ENCODE measurements at regions not wholly inside any gene's neighbourhood (a gene's known extent, or its start where the extent isn't known, plus 50 kb on each side); places are given as distances from the start of the nearest gene placed in this dataset.
"Not testable (repeated sequence)": the region's sequence is repeated elsewhere in the genome, so short reads cannot be mapped to it uniquely, and the experiment has no call there.

DNA sequence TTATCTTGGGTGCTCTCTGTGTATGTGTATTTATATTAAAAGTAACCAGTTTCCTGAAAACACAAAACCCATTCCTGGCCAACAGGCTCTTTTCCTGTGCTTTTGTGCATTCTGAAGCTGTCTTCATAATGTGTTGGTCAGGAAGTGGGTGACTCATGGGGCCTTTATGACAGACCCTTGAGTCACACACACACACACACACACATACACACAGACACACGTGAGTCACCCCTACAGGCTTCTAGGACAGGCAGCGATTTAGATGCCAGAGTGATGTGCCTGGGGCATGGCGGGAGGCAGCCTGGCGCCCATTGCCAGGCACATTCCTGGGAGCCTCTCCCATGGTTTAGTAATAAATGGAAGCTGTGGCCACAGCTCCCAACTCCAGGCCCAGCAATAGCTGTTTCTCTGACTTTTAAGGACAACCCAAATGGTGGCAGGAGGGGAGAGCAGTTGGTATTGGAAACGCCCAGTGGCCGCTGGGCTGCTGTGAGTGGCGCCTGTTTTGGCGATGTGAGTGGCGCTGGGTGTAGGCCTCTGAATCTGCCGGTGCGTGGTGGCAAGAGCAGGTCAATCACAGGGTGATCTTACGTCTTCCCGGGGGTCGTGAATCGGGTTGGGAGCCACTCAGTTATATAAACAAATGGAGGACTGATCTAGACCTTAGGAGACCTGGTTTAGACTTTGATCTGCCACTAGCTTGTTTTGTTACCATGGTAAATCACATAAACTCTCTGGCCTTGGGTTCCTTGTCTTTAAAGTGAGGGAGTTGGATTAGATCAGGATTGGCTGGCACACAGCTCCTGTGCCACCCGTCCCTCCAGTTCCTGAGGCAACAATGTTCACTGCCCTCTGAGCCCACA, 150.7 kb upstream of the DLX2 start:
- DNase-seq (ENCODE audit: low read depth in 3 of 3, low spot score in 1 of 3) = peak; percentile 15 to 36 (median 30)

DNA sequence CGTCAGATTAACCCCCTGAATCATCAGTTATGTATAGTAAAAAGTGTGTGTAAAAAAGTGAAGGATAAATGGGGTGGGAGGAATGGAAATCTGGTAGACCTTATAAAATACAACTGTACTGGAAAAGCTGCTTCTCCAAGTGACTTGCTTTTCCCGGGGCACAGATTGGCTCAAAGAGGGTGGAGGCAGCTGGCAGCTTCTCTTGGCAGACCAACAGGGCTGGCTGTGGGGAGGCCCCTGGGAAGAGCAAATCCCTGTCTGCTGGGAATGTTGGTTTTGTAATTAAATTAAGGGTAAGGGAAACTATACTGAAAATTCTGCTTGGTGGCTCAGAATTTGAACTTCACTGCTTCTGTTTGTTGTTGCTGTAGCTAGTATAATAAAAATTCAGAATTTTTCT, 154.2 kb upstream of the DLX2 start:
- DNase-seq (ENCODE audit: low read depth in 3 of 3, low spot score in 1 of 3) = no peak

DNA sequence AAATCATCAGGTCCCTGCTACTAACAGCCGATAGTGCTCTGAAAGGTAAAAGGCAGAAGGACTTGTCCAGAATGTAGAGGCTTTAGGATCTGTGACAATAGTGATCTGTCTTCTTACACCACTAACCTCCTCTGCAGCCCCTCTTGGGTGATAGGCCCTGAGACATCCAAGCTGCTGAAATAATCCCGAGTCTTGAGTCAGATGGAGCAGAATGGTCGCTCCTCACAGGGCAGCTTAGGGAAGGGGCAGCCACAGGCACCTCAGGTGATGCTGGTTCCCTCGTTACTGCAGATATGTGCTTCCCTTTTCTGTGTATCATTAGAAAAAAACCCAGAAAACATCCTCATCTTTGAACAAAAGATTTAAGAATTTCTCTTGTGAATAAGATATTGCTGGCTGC, 157.1 kb upstream of the DLX2 start:
- DNase-seq (ENCODE audit: low read depth in 3 of 3, low spot score in 1 of 3) = no peak

DNA sequence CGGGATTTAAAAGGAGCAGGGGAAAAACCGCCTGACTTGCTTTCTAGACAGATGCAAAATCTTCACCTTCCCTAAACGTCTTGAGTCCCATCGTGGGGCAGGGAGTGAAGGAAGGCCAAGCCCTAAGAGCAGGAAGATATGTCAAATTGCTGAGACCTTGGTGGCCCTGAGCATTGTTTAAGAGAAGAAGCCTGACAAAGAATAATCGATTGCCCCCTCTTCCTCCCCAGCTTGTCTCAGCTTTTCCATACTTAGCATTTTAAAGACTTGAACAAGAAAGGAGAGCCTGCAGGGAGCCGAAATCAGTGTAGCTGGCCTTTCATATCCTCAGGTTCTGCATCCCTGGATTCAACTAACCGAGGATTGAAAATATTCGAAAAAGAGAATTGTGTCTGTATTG, 157.6 kb upstream of the DLX2 start:
- DNase-seq (ENCODE audit: low read depth in 3 of 3, low spot score in 1 of 3) = no peak

DNA sequence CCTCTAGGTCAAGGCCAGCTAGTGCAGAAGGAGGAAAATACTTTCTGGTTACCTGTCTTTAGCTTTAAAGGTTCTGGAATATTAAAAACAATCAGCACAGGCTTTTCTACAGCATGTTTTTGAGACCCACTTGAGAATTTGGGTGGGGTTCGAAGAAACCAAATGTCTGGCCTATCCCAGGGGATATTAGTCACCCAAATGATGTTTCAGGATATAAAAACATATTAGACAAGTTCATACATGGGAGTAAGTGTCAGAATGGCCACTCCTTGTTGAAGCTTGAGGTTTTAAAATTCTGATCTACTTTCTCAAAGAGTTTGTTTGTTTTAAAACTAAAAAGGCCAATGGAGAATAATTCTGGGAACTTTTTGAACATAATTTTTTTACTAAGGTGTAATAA, 158.6 kb upstream of the DLX2 start:
- no peak for DNase-seq (ENCODE audit: low read depth in 3 of 3, low spot score in 1 of 3)

DNA sequence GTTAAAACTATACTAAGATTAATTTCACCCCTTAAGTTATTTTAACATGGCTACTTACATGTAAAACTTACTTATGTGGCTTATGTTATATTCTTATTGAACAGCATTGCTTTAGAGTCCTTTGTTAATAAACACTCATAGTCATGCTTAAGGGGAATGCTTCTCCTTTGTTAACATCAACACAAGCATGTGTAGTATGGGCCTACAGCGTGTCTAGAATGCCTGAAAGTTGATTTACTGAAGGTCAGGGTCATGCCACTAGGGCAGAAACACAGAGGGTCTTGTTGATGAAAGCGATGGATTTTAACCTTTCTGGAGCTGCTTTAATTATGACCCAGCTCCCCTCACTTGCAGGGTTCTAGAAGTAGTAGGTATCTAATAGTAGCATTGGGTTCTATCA, 159.8 kb upstream of the DLX2 start:
- no peak for DNase-seq (ENCODE audit: low read depth in 3 of 3, low spot score in 1 of 3)

DNA sequence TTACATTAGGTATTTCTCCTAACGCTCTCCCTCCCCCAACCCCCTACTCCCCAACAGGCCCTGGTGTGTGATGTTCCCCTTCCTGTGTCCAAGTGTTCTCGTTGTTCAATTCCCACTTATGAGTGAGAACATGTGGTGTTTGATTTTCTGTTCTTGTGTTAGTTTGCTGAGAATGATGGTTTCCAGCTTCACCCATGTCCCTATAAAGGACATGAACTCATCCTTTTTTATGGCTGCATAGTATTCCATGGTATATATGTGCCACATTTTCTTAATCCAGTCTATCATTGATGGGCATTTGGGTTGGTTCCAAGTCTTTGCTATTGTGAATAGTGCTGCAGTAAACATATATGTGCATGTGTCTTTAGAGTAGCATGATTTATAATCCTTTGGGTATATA, 162.1 kb upstream of the DLX2 start:
- DNase-seq (ENCODE audit: low read depth in 3 of 3, low spot score in 1 of 3) = not testable (repeated sequence)

DNA sequence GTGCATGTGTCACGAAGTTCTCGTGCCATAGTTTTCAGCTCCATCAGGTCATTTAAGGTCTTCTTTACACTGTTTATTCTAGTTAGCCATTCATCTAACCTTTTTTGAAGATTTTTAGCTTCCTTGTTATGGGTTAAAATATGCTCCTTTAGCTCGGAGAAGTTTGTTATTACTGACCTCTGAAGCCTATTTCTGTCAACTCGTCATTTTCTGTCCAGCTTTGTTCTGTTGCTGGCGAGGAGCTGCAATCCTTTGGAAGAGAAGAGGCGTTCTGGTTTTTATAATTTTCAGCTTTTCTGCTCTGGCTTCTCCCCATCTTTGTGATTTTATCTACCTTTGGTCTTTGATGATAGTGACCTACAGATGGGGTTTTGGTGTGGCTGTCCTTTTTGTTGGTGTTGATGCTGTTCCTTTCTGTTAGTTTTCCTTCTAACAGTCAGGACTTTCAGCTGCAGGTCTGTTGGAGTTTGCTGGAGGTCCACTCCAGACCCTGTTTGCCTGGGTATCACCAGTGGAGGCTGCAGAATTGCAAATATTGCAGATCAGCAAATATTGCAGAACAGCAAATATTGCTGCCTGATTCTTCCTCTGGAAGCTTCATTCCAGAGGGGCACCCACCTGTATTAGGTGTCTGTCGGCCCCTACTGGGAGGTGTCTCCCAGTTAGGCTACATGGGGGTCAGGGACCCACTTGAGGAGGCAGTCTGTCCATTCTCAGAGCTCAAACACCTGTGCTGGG, 157.7 kb upstream of the ITGA6 start:
- DNase-seq (ENCODE audit: low read depth in 3 of 3, low spot score in 1 of 3) = not testable (repeated sequence)

DNA sequence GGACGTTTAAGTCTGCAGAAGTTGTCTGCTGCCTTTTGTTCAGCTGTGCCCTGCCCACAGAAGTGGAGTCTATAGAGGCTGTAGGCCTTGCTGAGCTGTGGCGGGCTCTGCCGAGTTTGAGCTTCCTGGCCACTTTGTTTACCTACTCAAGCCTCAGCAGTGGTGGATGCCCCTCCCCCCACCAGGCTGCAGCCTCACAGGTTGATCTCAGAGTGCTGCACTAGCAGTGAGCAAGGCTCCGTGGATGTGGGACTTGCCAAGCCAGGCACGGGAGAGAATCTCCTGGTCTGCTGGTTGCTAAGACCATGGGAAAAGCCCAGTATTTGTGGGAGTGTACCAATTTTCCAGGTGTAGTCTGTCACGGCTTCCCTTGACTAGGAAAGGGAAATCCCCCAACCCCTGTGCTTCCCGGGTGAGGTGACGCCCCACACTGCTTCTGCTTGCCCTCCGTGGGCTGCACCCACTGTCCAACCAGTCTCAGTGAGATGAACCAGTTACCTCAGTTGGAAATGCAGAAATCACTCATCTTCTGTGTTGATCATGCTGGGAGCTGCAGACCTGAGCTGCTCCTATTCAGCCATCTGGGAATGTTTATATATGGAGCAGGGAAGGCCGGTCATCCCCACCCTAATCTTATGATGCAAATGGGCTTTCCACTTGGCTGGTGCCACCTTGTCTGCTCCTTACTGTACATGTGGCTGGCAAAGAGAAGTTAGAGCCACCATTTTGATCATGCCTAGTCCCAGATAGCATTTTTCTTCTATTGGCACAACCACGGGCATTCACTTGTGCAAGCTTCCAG, 156.9 kb upstream of the ITGA6 start:
- DNase-seq (ENCODE audit: low read depth in 3 of 3, low spot score in 1 of 3) = no peak

DNA sequence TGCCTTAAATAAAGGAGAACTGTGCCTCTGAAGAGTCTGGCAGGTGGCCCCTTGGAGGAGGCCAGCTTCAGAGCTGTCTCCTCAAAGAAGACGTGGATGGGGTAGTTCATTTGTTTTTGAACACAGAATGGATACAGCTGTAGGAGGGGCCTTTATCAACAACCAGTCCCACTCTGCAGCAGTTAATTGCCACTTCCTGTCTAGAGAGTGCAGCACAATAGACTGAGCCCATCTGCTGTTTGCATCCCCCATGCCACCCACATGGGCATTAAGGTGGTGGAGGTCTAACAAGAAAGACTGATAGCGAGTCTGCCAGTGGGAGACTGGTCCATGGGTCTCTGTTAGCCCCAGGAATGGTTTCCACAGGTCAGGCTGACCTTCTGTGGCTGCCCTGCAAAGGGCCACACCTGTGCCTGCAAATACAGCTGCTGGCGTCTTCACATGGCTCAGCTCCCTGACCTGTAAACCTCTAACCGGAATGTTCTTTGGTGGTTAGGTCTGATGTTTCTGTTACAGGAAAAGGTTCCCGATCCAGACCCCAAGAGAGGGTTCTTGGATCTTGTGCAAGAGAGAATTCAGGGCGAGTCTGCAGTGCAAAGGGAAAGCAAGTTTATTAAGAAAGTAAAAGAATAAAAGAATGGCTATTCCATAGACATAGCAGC, 153.3 kb upstream of the ITGA6 start:
- DNase-seq (ENCODE audit: low read depth in 3 of 3, low spot score in 1 of 3) = no peak

DNA sequence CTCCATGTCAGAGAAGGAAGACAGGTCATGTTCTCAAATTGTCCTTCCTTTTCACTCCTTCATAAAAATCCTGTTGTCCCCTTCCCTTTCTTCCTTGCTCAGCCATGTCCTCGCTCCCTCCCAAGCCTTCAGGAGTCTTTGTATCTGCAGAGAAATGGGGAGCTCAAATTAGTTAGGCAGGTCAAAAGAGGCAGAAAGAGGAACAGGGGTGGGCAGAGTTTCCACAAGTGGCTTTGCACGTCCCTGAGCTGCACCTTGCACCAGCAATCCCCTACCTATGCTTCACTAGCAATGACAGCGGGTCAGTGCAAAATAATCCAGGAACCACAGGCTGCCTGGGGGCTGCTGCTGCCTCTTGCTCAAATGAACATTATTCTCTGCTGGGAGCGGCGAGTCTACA, 152.1 kb upstream of the ITGA6 start:
- no peak for DNase-seq (ENCODE audit: low read depth in 3 of 3, low spot score in 1 of 3)

DNA sequence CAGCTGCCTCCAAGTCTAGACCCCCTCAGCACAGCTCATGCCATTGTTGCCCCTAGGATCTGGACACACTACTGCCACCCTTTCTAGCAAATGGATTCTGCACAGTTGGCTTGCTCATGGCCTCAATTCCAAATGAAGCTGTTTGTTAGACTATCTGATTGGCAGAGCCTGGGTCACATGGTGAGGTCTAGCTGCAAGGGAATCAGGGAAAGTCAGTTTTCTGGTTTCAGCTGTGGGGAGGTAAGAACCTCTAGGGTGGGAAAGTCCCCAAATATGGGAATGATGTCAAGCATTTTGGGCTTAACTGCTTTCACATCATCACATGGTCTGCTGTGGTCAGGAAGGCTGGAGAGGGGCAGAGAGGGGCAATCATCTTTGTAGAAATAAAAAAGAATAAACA, 150.4 kb upstream of the ITGA6 start:
- no peak for DNase-seq (ENCODE audit: low read depth in 3 of 3, low spot score in 1 of 3)

DNA sequence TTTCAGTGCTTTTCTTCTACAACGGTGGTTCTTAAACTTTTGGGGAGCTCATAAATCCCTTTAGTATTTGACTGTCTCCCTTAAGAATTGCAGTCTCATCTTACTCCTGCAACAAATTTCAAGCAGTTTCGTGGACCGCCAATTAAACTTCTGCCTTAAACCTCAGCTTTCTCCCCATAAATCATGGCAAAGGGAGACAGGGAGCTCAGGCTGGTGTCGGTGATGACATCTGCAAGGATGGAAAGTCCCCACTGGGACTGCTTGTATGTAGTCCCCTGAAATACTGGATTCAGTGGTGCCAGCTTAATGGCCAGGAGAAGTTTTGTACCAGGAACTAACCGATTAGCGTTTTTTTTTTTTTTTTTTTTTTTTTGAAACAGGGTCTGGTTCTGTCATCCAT, 148.7 kb upstream of the ITGA6 start:
- no peak for DNase-seq (ENCODE audit: low read depth in 3 of 3, low spot score in 1 of 3)

DNA sequence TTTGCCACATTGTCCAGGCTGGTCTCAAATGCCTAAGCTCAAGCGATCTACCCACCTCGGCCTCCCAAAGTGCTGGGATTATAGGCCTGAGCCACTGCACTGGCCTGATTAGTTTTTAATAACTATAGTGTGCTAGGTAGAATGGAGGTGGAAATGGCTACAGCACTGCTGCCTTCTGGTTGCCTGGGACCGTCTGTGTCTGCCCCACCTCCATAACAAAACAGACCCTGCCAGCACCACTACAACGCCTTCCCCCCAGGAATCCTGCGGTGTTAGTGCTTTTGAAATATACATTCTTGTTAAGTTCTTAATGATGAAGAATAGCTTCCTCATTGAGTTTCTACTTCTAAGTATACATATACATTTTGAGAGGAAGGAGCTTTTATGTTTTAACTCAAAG, 148.2 kb upstream of the ITGA6 start:
- no peak for DNase-seq (ENCODE audit: low read depth in 3 of 3, low spot score in 1 of 3)

DNA sequence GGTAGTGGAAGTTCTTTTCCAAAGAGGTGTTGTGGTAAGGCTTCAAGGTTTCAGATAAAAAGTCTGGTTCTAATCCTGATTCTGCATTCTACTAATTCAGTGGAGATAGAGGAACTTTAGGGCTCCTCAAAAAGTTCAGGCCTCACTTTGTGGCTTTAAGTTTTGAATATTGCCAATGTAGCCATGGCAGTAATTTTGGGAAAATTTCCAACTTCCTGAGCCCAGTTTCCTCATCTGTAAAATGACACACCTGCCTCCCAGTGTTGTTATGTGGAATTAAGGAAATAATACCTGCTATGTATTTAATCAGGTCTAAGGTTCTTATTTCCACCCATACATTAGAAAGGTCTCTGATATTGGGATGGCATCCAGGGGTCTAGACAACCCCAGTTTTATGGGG, 147.6 kb upstream of the ITGA6 start:
- no peak for DNase-seq (ENCODE audit: low read depth in 3 of 3, low spot score in 1 of 3)

DNA sequence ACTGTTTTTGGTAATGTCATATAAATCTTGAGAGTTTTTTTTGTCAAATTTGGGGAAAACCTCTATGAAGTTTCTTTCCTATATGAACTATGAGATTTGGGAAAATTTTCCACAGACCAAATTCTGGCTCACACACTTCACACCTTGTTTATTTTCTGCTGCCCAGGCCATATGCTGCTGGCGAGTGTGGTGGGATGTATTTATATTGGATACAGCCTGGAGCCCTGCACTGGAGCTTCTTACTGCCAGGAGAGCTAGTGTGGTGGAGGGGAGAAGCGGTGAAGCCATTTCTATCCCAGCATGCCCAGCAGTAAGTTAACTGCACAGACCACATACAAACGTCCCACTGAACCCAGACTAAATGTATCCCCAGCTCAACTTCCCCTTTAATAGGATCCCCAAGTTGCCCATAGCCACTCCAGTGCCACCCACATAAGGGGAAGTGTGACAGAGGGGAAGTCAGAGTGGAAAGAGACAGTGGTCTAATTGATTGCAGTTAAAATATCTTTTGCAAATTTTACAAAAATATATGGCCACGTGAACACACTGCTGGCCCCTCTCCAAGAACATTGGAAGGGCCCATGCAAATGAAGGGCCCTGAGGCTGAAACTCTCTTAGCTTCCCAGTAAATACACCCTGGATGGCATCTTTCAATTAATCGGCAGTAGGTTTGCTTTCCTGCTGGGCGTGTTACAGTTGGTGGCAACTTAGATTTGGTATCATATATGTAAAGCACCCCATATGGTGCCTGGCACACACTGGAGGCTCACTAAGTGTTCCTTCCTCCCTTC, 146.6 kb upstream of the ITGA6 start:
- DNase-seq (ENCODE audit: low read depth in 3 of 3, low spot score in 1 of 3) = no peak

DNA sequence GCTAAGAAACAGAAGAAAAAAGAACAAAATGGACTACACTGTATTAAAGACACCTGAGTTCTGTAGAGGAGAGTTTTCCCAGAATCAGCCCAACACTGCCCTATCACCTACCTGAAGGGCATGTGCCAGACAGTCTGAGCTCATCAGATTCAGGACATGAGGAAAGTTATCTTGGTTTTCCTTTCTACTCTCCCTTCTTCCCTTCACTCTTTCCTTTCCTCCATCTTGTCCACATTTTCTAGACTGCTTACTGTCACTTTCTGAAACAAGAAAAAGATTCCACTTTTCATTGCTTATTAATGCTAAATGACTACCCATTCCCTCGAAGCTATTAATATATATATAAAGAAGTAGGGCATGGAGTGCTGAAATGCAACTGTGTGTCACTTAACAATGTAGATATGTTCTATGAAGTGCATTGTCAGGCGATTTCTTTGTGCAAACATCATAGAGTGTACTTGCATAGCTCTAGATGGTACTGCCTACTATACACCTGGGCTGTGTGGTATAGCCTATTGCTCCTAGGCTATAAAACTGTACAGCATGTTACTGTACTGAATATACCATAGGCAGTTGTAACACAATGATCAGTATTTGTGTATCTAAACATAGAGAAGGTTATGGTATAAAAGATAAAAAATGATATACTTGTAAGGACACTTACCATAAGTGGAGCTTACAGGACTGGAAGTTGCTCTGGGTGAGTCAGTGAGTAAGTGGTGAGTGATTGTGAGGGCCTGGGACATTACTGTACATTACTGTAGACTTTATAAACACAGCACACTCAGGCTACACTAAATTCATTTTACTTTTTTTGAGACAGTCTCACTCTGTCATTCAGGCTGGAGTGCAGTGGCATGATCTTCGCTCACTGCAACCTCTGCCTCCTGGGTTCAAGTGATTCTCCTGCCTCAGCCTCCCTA, 145.5 kb upstream of the ITGA6 start:
- no peak for DNase-seq (ENCODE audit: low read depth in 3 of 3, low spot score in 1 of 3)

DNA sequence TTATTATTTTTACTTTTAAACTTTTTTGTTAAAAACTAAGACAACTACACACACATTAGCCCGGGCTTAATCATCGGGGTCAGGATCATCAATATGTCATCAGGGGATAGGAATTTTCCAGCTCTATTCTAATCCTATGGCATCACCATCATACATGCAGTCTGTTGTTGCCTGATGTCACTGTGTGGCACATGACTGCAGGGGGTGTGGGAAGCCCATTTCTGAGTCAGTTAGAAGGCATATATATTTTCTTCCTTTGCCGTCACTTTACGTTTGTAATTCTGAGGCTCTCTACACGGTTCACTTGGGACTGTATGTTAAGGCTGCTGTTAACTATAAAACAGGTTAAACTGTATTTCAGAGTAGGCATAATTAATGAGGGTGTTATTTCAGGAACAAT, 144.4 kb upstream of the ITGA6 start:
- DNase-seq (ENCODE audit: low read depth in 3 of 3, low spot score in 1 of 3) = no peak

DNA sequence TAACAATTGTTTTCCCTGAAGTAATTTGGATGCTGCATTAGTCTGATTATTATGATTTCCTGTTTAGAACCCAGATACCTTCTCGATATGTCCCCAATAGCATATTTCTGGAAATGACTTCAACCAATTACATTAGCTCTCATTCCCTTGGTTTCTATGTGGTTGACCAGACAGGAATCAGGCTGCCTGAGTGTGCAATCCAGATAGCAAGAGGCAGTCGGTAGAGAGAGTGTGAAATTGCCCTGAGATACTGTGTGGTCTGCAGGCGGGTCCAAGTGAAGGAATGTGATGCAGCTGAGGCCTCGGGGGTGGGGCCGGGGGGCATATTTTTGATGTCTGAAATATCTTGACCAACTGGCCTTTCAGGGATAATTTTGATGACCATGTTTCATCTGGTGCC, 143.9 kb upstream of the ITGA6 start:
- no peak for DNase-seq (ENCODE audit: low read depth in 3 of 3, low spot score in 1 of 3)
